BJ (cell line): ENCODE measurements at regions not wholly inside any gene's neighbourhood (a gene's known extent, or its start where the extent isn't known, plus 50 kb on each side); places are given as distances from the start of the nearest gene placed in this dataset.
A peak's percentile ranks its signal among the peaks of the same experiment; 100 is the strongest.

ENCODE experiments used
- CTCF ChIA-PET: fragments of 350-600 bp; formaldehyde crosslinking; extraction: SDS; loops from one replicate; lab custom pipeline; 2021; ENCODE audit warnings: antibody characterized with exemption, inconsistent platforms; lab: Yijun Ruan, JAX
- POLR2A ChIA-PET: fragments of 300-600 bp; sonication (Branson Sonifier 250); formaldehyde crosslinking; extraction: SDS; loops from one replicate; lab custom pipeline; 2021; ENCODE audit warnings: antibody characterized with exemption; lab: Charles Lee
- DNase-seq: peaks from one replicate; pipeline ENCODE4 v3.0.0-alpha.2; 2011; ENCODE audit warnings: low read depth
- H3K27me3 ChIP-seq: 2 replicates; pipeline ENCODE4 v1.6.0; 2011; ENCODE audit warnings: low read length; ENCODE audit not compliant: control insufficient read depth, insufficient read depth
- H3K36me3 ChIP-seq: 2 replicates; pipeline ENCODE4 v1.5.1; 2011; ENCODE audit warnings: low read length; ENCODE audit not compliant: control insufficient read depth, insufficient read depth
- H3K4me3 ChIP-seq: 2 replicates; pipeline ENCODE4 v1.5.1; 2011; ENCODE audit warnings: low read depth, mild to moderate bottlenecking, control low read depth, low read length
- CTCF ChIP-seq: IDR thresholded peaks from 2 replicates; pipeline ENCODE4 v1.5.1; 2011; ENCODE audit warnings: low read depth, mild to moderate bottlenecking, control low read depth, inconsistent platforms, low read length, moderate library complexity; ENCODE audit not compliant: insufficient read depth

GRCh38 chr2:204021290-204022081 lies 84.9 kb downstream of the ICOS start:
- no peak overlapping the region for H3K4me3 ChIP-seq
- CTCF ChIA-PET: no interaction called here
- POLR2A ChIA-PET: no interaction called here
- no peaks in the 10 kb centered on the region for H3K36me3 ChIP-seq
- no peaks in the 10 kb centered on the region for H3K27me3 ChIP-seq
- TF ChIP-seq CTCF: no peak
- DNase-seq: no peak

- CTCF ChIA-PET: interaction anchor here (1.4 kb wide), 1 partner anchor 155 kb away, joined by 5 read pairs; no protein-coding TSS in a partner anchor
- POLR2A ChIA-PET: no interaction called here
- TF ChIP-seq CTCF: no peak
- H3K36me3 ChIP-seq: no peaks in the 10 kb centered on the region
- H3K27me3 ChIP-seq: no peaks in the 10 kb centered on the region
- no peak for DNase-seq
- H3K4me3 ChIP-seq: no peak overlapping the region
Observed at GRCh38 chr2:204022550-204022949, 86.0 kb downstream of the ICOS start.

- no peak for TF ChIP-seq CTCF
- POLR2A ChIA-PET: no interaction called here
- CTCF ChIA-PET: interaction anchor here (1.4 kb wide), 1 partner anchor 155 kb away, joined by 5 read pairs; no protein-coding TSS in a partner anchor
- Histone ChIP-seq H3K27me3 (no peaks in the 10 kb centered on the region), H3K36me3 (no peaks in the 10 kb centered on the region), H3K4me3 (no peak overlapping the region)
- DNase-seq: no peak
Observed at GRCh38 chr2:204023088-204023487, 86.5 kb downstream of the ICOS start.

- no peaks in the 10 kb centered on the region for H3K27me3 ChIP-seq
- no peaks in the 10 kb centered on the region for H3K36me3 ChIP-seq
- CTCF ChIA-PET: no interaction called here
- DNase-seq: no peak
- POLR2A ChIA-PET: no interaction called here
- TF ChIP-seq CTCF: peak; percentile 57
- H3K4me3 ChIP-seq: no peak overlapping the region
Observed at GRCh38 chr2:204024503-204024902, 87.9 kb downstream of the ICOS start.

GRCh38 chr2:204024906-204025475 lies 88.4 kb downstream of the ICOS start:
- POLR2A ChIA-PET: no interaction called here
- no peak overlapping the region for H3K4me3 ChIP-seq
- H3K27me3 ChIP-seq: no peaks in the 10 kb centered on the region
- TF ChIP-seq CTCF: no peak
- no peaks in the 10 kb centered on the region for H3K36me3 ChIP-seq
- CTCF ChIA-PET: no interaction called here
- no peak for DNase-seq
